ENCODE measurements at regions not wholly inside any gene's neighbourhood (a gene's known extent, or its start where the extent isn't known, plus 50 kb on each side); places are given as distances from the start of the nearest gene placed in this dataset.

DNA sequence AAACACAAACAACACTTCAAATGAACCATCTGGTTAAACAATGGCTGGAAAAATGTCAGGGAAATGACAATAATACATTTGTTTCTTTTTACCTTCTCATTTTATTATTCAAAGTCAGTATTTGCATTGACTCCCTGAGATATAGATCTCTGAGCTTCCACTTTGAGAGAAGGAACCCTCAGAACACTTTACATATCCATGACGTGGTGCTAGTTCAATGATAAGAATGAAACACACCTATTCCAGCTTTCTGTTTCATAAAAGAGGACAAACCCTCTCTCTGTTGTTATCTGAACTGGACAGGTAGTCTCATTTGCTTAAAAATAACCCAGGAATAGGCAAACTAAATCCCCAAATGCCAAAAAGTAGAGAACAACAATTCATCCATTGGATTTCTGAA is 65.3 kb upstream of the CCSER1 start:
- TF ChIP-seq, protein P1, sequence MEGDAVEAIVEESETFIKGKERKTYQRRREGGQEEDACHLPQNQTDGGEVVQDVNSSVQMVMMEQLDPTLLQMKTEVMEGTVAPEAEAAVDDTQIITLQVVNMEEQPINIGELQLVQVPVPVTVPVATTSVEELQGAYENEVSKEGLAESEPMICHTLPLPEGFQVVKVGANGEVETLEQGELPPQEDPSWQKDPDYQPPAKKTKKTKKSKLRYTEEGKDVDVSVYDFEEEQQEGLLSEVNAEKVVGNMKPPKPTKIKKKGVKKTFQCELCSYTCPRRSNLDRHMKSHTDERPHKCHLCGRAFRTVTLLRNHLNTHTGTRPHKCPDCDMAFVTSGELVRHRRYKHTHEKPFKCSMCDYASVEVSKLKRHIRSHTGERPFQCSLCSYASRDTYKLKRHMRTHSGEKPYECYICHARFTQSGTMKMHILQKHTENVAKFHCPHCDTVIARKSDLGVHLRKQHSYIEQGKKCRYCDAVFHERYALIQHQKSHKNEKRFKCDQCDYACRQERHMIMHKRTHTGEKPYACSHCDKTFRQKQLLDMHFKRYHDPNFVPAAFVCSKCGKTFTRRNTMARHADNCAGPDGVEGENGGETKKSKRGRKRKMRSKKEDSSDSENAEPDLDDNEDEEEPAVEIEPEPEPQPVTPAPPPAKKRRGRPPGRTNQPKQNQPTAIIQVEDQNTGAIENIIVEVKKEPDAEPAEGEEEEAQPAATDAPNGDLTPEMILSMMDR (conservative IDR thresholded peaks at IDR 0.05 in 1 of 2, IDR thresholded peaks at IDR 0.05 in 1 of 2; ENCODE audit: extremely low read depth in 1 of 2, insufficient read depth in 1 of 2, low read depth in 1 of 2, low read length in 2 of 2) = no peak
- no peak for TF ChIP-seq EZH2 (IDR thresholded peaks at IDR 0.05; ENCODE audit: borderline replicate concordance, low read length)
